K562 (cell line): ENCODE measurements at regions not wholly inside any gene's neighbourhood (a gene's known extent, or its start where the extent isn't known, plus 50 kb on each side); places are given as distances from the start of the nearest gene placed in this dataset.

Source experiments
- ATAC-seq: fragments of 200-7000 bp; cut with Tn5 transposase; 3 replicates; pipeline ENCODE4 v1.9.1; 2020; ENCODE audit warnings: moderate library complexity
- BruUV-seq: library from RNA; stranded (reverse); fragments of 400-500 nt; replicated peaks from 2 replicates; lab custom pipeline; 2021; lab: Mats Ljungman, UMichigan
- CTCF ChIA-PET: fragments of 300-600 bp; formaldehyde crosslinking; extraction: SDS; loops from one replicate; lab custom pipeline; 2021; ENCODE audit warnings: low intra/inter-chr PET ratio; lab: Yijun Ruan, JAX
- POLR2A ChIA-PET: fragments of 300-600, 350-650 bp; sonication (Branson Sonifier 250); formaldehyde crosslinking; extraction: SDS; loops from one replicate; lab custom pipeline; 2021; ENCODE audit warnings: antibody characterized with exemption, inconsistent platforms; lab: Yijun Ruan, JAX
- DNase-seq, 4 experiments: peaks; one replicate each; pipeline versions ENCODE4 v3.0.0 to v3.0.0-alpha.2; 2011 to 2018; ENCODE audit warnings: low spot score in 3 of 4, mixed read lengths in 3 of 4; ENCODE audit errors: extremely low read depth in 1 of 4
- FAIRE-seq: peaks from 2 replicates; lab custom pipeline; 2011; peaks lifted over from hg19 to GRCh38; lab: Jason Lieb, UNC
- H2AFZ ChIP-seq: 2 replicates; pipeline ENCODE4 v1.6.0; 2011; ENCODE audit warnings: low read depth, low read length, control low read depth, inconsistent platforms
- H3K27ac ChIP-seq: fragments of 200-600 bp; 3 replicates; pipeline ENCODE4 v1.8.0; 2011; ENCODE audit warnings: low read depth, mild to moderate bottlenecking, control low read depth, inconsistent platforms, low read length, moderate library complexity, mixed read lengths; ENCODE audit errors: extremely low read depth
- H3K27me3 ChIP-seq, 2 experiments: fragments of 300-600 bp in 1 of 2; 2 replicates in 1 of 2; 3 replicates in 1 of 2; pipeline versions ENCODE4 v1.6.0 to v1.8.0; 2011; ENCODE audit warnings: inconsistent platforms in 2 of 2, low read length in 2 of 2, mild to moderate bottlenecking in 1 of 2, mixed read lengths in 1 of 2, moderate library complexity in 1 of 2; ENCODE audit not compliant: control insufficient read depth in 2 of 2, insufficient read depth in 2 of 2
- H3K36me3 ChIP-seq: fragments of 300-600 bp; 3 replicates; pipeline ENCODE4 v1.8.0; 2011; ENCODE audit warnings: mild to moderate bottlenecking, low read length, inconsistent platforms; ENCODE audit not compliant: control insufficient read depth, insufficient read depth
- H3K4me1 ChIP-seq, 2 experiments: fragments of 200-600 bp in 1 of 2; replicated peaks in 1 of 2; 2 replicates in 1 of 2; 3 replicates in 1 of 2; pipeline versions ENCODE4 v1.5.1 to v1.8.0; 2011; ENCODE audit warnings: inconsistent platforms in 2 of 2, low read length in 2 of 2, mild to moderate bottlenecking in 1 of 2, mixed read lengths in 1 of 2, moderate library complexity in 1 of 2; ENCODE audit not compliant: control insufficient read depth in 2 of 2, insufficient read depth in 2 of 2
- H3K4me2 ChIP-seq: 2 replicates; pipeline ENCODE4 v1.6.1; 2011; ENCODE audit warnings: low read length, control low read depth, inconsistent platforms, mixed read lengths; ENCODE audit not compliant: insufficient read depth
- H3K4me3 ChIP-seq: fragments of 200-600 bp; sonication (generic), shearing (Covaris generic); 2 replicates; pipeline ENCODE4 v1.5.1; 2016; ENCODE audit warnings: control low read depth, inconsistent platforms
- H3K79me2 ChIP-seq: fragments of 200-600 bp; 3 replicates; pipeline ENCODE4 v1.8.0; 2011; ENCODE audit warnings: low read length, inconsistent platforms; ENCODE audit not compliant: control insufficient read depth, insufficient read depth
- H3K9ac ChIP-seq, 2 experiments: 2 replicates each; pipeline versions ENCODE4 v1.6.0 to v1.6.1; 2011; ENCODE audit warnings: low read depth in 2 of 2, low read length in 2 of 2, control low read depth in 1 of 2, inconsistent platforms in 1 of 2, mild to moderate bottlenecking in 1 of 2, mixed read lengths in 1 of 2; ENCODE audit not compliant: insufficient read depth in 1 of 2
- H3K9me1 ChIP-seq: one replicate; pipeline ENCODE4 v1.6.0; 2011; ENCODE audit warnings: inconsistent platforms, mild to moderate bottlenecking, low read length, moderate library complexity; ENCODE audit not compliant: control insufficient read depth, insufficient read depth
- H3K9me3 ChIP-seq: replicated peaks from 2 replicates; pipeline ENCODE4 v1.5.1; 2011; ENCODE audit warnings: low read depth, low read length, inconsistent platforms; ENCODE audit not compliant: control insufficient read depth, insufficient read depth
- H4K20me1 ChIP-seq: replicated peaks from 2 replicates; pipeline ENCODE4 v1.6.1; 2011; ENCODE audit warnings: low read length, inconsistent platforms, mixed read lengths; ENCODE audit not compliant: control insufficient read depth, insufficient read depth
- BCOR ChIP-seq: fragments of 450-650 bp; IDR thresholded peaks from 2 replicates; pipeline ENCODE4 v1.6.1; 2016
- ELF4 ChIP-seq: fragments of 450-650 bp; formaldehyde crosslinking; IDR thresholded peaks from 2 replicates; pipeline ENCODE4 v1.4.0; 2022; ENCODE audit warnings: missing genetic modification characterization
- FIP1L1 ChIP-seq: fragments of 200-400 bp; formaldehyde crosslinking; IDR thresholded peaks from 2 replicates; pipeline ENCODE4 v1.6.1; 2018; ENCODE audit warnings: mild to moderate bottlenecking, low read depth, low read length; ENCODE audit not compliant: poor library complexity, severe bottlenecking
- NFXL1 ChIP-seq: fragments of 450-650 bp; formaldehyde crosslinking; IDR thresholded peaks from 2 replicates; pipeline ENCODE4 v1.4.0; 2021; ENCODE audit warnings: mild to moderate bottlenecking
- PRMT5 ChIP-seq: sonication (generic); formaldehyde crosslinking; IDR thresholded peaks from 2 replicates; pipeline ENCODE4 v1.5.0; 2020; ENCODE audit warnings: missing genetic modification reagents
- RBM39 ChIP-seq: fragments of 200-400 bp; formaldehyde crosslinking; optimal IDR thresholded peaks from 2 replicates; pipeline ENCODE3; 2018; ENCODE audit warnings: low read depth, low read length
- SMARCE1 ChIP-seq: fragments of 450-650 bp; IDR thresholded peaks from 2 replicates; pipeline ENCODE4 v1.7.1; 2016; ENCODE audit warnings: mild to moderate bottlenecking
- STAG1 ChIP-seq: sonication (generic); formaldehyde crosslinking; IDR thresholded peaks from 2 replicates; pipeline ENCODE4 v1.5.0; 2020; ENCODE audit warnings: missing genetic modification reagents, borderline replicate concordance
- TEAD1 ChIP-seq, 2 experiments: fragments of 450-650 bp in 1 of 2; sonication (generic) in 1 of 2; formaldehyde crosslinking; IDR thresholded peaks; 2 replicates each; pipeline versions ENCODE4 v1.4.0 to v1.8.0; 2020 to 2022; ENCODE audit warnings: mild to moderate bottlenecking in 2 of 2, missing genetic modification reagents in 1 of 2
- ZFP30 ChIP-seq: fragments of 250-450 bp; sonication (Bioruptor Pico); IDR thresholded peaks from 2 replicates; pipeline ENCODE4 v1.8.0; 2022; ENCODE audit warnings: moderate library complexity, mild to moderate bottlenecking, inconsistent platforms, borderline replicate concordance
- ZFX ChIP-seq: sonication (generic); formaldehyde crosslinking; IDR thresholded peaks from 2 replicates; pipeline ENCODE4 v1.8.0; 2022; ENCODE audit warnings: mild to moderate bottlenecking, missing genetic modification reagents, moderate library complexity
- ZNF165 ChIP-seq: fragments of 250-450 bp; sonication (Bioruptor Pico); IDR thresholded peaks from 2 replicates; pipeline ENCODE4 v1.4.0; 2020; ENCODE audit warnings: borderline replicate concordance
- ZNF57 ChIP-seq: fragments of 450-650 bp; formaldehyde crosslinking; IDR thresholded peaks from 2 replicates; pipeline ENCODE4 v1.4.0; 2020; ENCODE audit warnings: mild to moderate bottlenecking, moderate library complexity
- WGBS: fragments of 100-300 bp; shearing (Covaris generic); methylation state at CpG from one replicate; pipeline ENCODE4 v1.1.6; 2016; ENCODE audit warnings: low coverage, mixed read lengths; ENCODE audit not compliant: insufficient coverage; ENCODE audit errors: missing lambda C conversion rate; 5-methylcytosine and 5-hydroxymethylcytosine counted together
- in situ Hi-C: fragments of 300-500 bp; cut with MboI; formaldehyde crosslinking; loops from 4 replicates; pipeline ENCODE4 v1.15.0; 2018; ENCODE audit warnings: inconsistent platforms, mixed read lengths
- intact Hi-C: fragments of 100-400 bp; cut with micrococcal nuclease; formaldehyde crosslinking; loops from 2 replicates; pipeline ENCODE4 v1.14.2; 2022

DNA sequence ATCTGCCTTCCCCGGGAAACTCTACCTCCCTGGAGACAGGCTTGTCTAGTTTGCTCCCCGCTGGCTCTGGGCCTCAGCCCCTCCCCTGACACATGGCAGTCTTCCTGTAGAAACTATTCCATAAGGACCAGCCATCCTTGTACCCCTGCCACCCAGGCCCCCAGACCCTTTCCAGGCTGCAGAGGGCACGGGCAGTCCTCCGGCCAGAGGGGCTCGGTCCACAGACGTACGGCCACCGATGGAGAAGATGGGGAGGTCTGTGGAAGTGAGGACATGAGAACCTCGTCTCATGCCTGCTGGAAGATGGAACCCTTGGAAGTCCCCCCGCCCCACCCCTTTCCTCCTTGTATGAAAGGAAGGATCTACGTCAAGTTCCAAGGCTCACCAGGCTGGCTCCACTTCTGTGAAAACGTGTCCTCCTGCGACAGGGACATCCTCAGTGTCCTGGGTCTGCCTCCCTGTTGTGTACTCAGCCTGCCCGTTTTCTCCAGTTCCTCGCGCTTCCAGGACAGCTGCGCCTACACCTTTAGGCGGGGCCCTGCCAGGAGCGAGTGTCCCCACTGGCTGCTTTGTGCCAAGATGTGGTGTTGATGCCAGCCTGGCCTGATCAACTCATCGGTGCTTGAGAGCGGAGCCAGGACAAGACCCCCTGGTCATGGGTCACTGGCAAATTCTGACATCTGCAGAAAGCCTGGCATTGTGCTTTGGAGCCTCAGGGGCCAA lies 414.9 kb downstream of the GLRX3 start (continued):
- TF ChIP-seq TEAD1 (CRISPR knock-in tag; IDR thresholded peaks at IDR 0.05) (no peak), SMARCE1 (no peak), ZFP30 (CRISPR knock-in tag) (no peak), RBM39 (no peak), ZNF57 (CRISPR knock-in tag) (no peak), NFXL1 (CRISPR knock-in tag) (no peak)

DNA sequence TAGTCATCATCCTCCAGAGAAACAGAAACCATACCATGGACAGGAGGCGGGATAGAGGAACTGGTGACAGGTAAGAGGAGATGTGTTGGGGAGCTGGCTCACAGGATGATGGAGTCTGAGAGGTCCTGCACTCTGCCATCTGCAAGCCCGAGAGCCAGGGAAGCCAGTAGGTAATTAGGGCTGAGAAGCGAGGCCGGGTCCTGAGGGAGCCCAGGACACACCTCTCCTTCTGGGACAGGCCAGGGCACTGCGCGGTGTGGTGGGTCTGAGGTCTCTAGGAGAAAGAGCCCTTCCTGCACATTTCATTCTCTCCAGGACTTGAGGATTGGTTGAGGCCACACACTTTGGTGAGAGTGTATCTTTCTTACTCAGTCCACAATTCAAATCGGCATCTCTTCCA lies 415.5 kb downstream of the GLRX3 start:
- no peaks in the 10 kb centered on the region for H3K9me3 ChIP-seq
- no peak overlapping the region for H2AFZ ChIP-seq
- 0% methylated on average over 3 of the region's 7 CpGs for WGBS
- H3K36me3 ChIP-seq = no peaks in the 10 kb centered on the region
- ATAC-seq (no peak), DNase-seq (no peak), FAIRE-seq (no peak)
- no peak overlapping the region for H3K27ac ChIP-seq
- no peaks in the 10 kb centered on the region for H3K4me1 ChIP-seq
- ChIA-PET POLR2A (interaction anchor here (0.8 kb wide), 1 partner anchor 251 kb away, joined by 3 read pairs; no protein-coding TSS in a partner anchor), CTCF (no interaction called here)
- in situ Hi-C loops = no loop called here
- TF ChIP-seq ZNF165 (CRISPR knock-in tag) (no peak), ZFX (CRISPR knock-in tag) (no peak), FIP1L1 (no peak), PRMT5 (CRISPR knock-in tag) (no peak), TEAD1 (CRISPR knock-in tag; IDR thresholded peaks at IDR 0.05) (no peak), ELF4 (CRISPR knock-in tag) (no peak), BCOR (no peak), STAG1 (CRISPR knock-in tag) (no peak)
- no peaks in the 10 kb centered on the region for H4K20me1 ChIP-seq
- no peaks in the 10 kb centered on the region for H3K9me1 ChIP-seq
- H3K79me2 ChIP-seq = no peaks in the 10 kb centered on the region
- H3K27me3 ChIP-seq = peaks cover 0 to 13% of the 10 kb centered on the region in 2 experiments; a peak in 3 of 5 replicates
- H3K4me2 ChIP-seq = no peak overlapping the region
- intact Hi-C loops = no loop called here
- no peak overlapping the region for H3K4me3 ChIP-seq
- BruUV-seq = no TSS peak
- no peak overlapping the region for H3K9ac ChIP-seq
